GM21423 (cell line): ENCODE measurements at regions not wholly inside any gene's neighbourhood (a gene's known extent, or its start where the extent isn't known, plus 50 kb on each side); places are given as distances from the start of the nearest gene placed in this dataset.
"Not testable (repeated sequence)": the region's sequence is repeated elsewhere in the genome, so short reads cannot be mapped to it uniquely, and the experiment has no call there.

ENCODE experiments used
- ATAC-seq: cut with Tn5 transposase; IDR thresholded peaks from one replicate; pipeline ENCODE4 v1.9.1; 2021; ENCODE audit warnings: mild to moderate bottlenecking, moderate library complexity; ENCODE audit not compliant: unreplicated experiment

DNA sequence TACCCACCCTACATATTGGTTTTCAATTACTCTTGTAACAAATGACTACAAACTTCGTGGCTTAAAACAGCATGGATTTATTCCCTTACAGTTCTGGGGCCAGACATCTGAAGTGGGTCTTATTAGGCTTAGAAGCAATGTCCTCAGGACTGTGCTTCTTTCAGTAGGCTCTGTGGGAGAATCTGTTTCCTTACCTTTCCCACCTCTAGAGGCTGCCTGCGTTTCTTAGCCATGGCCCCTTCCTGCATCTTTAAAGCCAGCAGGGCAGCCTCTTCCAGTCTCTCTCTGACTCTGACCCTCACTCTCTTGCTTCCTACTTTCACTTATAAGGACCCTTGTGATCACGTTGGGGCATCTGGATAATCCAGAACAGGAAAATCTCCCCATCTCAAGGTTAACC is 252.5 kb upstream of the PGRMC2 start:
- ATAC-seq: no peak

DNA sequence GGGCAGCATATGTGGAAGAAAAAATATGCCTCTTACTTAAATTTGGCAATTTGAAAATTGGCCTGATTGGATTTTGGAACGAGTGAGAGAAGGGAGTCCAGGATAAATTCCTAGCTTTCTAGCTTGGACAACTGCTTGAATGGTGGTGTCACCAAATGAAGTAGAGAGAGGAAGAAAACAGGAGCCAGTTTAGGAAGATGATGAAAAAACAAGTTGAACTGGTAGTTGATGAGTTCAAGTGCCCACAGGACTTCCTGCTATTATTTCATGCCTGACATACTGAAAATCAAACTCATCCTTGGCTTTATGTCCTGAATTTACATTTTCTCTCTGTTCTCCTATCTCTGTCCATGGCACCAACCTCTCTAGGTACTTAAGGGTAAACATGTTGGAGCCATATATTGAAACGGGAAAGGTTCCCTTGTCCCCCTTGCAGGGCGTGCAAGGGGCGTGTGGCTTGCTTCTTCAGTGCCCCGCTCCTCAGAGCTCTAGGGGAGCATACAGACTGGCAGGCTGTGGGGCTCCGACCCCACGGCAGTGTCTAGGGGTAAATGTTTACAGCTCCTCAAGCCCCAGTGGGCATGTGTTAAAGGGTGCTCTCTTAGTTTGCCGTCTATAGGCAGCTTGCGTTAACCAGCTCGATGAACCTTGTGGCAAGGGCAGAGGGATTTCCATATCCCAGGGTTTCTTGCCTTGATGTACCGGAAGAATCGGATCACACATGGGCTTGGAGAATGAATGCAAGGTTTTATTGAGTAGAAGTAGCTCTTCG is 250.7 kb upstream of the PGRMC2 start:
- ATAC-seq: no peak

DNA sequence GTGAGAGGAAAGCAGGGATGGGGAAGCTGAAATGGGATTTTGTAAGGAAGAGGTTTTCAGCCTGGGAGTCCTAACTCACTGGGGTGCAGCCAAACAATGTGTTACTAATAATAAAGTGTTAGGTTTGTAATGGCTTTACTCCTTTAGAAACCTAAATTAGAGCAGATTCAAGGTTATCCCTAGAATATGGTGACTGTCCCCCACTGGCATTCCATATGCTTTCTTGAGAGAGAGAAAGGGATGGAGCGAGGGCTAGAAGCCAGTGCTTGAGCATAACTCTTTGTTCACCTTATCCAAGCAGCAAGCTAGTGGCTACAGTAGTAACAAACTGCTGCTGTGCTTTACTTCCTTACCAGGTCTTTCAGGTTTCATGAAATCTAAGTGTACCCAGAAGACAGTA is 249.1 kb upstream of the PGRMC2 start:
- ATAC-seq: no peak

DNA sequence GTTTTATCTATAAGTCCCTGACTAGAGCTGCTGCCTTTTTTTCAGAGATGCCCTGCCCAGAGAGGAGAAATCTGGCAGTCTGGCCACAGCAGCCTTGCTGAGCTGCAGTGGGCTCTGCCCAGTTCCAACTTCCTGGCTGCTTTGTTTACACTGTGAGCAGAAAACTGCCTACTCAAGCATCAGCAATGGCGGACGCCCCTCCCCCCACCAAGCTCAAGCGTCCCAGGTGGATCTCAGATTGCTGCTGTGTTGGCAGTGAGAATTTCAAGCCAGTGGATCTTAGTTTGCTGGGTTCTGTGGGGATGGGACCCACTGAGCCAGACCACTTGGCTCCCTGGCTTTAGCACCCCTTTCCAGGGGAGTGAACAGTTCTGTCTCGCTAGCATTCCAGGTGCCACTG is 247.9 kb upstream of the PGRMC2 start:
- not testable (repeated sequence) for ATAC-seq

DNA sequence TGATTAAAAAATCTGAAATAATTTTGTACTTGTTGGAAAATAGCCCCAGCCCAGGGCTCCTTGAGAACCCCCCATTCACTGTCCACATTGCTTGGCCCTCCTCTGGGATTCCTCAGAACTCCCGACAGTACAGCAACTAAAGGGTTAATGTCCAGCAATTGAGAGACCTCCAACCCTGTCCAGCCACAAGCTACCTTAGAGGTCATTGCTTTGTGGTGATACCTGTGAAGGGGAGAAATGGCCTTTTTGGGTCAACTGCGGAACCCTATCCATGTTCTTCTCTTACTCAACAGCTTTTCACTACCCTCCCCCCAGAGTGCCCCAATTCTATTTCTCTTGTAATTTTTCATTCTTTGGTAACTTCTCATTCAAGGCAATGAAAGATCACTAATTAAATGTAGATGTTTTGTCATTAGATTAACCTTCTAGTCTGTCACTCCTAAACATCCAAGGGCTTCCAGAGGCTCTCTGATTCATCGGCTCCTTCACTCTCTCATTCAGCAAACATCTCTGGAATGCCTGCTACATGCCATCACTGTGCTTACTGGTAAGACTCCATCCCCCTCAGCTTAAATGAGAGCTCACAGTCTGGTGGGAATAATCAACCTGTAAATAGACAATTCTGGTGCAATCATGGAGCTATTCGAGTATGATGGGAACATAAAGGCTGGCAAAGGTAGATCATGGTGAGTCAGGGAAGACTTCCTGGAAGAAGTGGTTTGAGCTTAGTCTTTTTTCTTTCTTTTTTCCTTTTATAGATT is 241.4 kb upstream of the PGRMC2 start:
- ATAC-seq: no peak

DNA sequence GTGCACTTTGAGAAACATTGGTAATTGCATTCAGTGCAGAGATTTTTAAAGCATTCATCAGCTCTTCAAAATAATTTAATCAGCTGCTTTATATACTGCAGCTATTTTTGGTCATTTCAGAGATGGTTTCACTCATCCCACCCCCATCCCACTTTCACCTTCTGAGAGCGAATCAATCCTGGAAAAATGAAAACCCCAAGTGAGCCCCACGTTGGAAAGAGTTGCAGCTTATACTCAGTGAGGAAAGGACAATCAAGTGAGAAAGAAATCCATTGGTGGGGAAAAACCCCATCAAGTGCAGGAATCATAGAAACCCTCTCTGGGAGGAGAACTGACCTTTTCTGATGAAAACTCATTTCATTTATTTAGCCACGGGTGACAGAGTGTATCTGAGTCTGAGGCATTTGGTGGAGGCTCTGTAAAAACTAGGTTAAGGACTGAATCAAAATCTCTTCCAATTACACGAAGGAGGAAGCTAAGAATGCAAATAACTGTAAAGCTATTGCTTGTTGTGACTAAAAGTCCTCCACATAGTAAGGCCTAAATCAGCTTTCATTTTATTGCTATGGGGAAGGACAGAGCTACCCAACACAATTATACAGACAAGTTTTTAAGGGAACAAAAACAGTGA is 240.4 kb upstream of the PGRMC2 start:
- no peak for ATAC-seq

DNA sequence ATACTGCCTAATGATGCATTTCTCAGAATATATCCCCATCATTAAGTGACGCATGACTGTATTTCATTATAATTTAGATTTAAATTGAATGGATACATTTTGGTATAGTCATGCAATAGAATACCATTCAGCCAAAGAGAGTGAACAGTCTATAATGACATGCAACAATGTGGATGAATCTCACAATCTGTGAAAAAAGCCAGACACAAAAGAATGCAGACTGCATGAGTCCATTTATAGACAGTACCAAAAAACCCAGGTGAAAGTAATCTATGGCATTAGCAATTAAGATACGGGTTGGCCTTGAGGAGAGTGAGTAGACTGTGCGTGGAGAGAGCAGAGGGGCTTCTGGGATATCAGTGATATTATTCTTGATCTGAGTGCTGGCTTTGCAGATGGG is 239.7 kb upstream of the PGRMC2 start:
- ATAC-seq: no peak

DNA sequence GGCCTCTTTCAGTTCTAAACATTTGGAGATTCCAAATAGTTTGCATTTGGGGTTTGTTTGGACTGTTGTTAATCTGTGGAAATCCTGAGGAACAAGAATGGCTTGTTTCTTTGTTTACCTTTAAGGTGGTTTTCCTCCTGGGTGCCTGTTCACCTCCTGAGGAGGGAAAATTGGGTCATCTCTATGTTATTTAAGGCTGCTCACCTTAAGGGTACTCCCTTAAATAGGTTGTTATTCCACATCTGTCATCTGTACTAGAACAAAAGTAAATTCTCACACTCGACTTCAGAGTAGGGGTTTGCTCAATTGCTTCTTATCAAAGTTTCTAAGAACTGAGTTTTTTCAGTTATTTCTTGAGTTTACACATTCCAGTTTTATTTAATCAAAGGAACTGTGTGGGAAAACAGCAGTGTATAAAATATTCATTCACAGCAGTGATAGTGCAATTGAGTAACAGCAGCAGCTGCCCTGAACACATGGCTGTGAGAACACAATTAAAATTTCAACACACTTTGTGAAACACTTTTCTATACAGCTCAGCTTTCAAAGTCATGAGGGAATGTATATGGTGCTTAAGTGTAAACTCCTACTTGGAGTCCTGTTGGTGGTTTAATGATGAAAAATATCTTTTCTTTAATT is 238.5 kb upstream of the PGRMC2 start:
- no peak for ATAC-seq

DNA sequence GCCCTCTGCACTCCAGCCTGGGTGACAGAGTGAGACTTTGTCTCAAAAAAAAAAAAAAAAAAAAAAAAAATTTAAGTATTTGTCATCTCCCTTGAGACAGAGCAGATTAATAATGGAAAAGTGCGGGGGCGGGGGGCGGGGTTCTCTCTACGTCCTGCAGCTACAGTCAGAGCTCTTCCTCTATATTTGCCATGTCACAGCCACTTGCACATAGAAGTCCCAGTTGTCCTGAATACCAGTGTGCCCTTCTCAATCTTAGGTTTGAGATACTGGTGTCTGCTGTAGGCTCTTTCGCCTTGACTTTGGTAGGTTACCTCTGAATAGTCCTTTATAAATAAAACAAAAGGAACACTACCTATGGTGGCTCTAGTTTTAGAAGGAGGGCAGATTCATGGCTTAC is 237.8 kb upstream of the PGRMC2 start:
- no peak for ATAC-seq

DNA sequence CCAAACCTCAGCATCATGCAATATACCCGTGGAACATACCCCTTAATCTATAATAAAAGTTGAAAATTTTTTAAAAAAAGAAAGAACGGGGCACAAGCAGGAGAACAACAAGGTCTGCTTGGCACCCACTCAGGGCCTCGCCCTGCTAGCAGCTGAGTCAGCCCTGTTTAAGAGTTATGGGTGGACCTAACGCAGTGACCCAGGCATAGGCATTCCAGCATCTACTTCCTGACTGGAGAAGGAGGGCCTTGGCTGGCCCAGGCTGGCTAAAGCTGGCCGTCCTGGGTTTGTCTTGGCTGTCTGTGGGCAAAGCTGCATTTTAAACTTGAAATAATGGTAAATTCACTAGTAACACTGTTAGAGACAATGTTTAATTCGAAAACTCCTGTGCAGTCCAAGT is 236.7 kb upstream of the PGRMC2 start:
- ATAC-seq: no peak

DNA sequence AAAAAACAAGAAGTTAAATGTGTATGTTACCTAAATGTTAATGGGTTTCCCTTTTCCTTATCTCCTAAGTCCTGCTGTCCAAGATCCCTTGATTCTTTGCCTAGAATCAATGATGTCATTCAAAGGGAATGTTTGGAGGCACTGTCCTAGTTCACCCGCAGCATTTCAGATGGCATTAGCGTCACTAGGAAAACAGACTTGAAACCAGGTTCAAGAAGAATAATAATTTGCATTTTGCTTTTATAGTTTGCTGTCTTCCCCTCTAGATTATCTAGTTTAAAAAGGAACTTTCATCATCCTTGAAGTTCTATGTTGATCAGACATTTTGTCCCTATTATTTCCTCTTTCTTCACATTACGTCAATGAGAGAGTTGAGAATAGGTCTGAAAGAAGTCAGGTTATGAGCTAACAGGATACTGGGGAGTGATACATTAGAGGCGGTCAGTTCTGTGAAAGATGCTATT is 234.1 kb upstream of the PGRMC2 start:
- ATAC-seq: no peak

DNA sequence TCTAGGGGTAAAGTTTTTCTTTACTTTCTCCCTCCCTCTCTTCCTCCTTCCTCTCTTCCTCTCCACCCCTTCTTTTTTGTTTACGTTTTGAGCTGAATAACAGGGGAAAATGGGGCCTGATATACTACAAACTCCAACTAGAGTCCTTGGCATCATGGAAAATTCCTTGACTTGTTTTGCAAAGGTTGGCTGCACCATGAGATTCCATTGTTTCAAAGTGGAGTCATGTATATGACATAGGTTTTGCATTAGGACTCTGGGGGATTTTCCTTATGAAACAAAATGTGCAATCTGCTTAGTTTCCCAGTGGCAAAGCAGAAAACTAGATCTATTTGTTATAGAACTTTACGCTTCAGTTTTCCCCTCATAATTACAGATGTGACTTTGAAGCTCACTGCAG is 233.5 kb upstream of the PGRMC2 start:
- ATAC-seq: no peak

DNA sequence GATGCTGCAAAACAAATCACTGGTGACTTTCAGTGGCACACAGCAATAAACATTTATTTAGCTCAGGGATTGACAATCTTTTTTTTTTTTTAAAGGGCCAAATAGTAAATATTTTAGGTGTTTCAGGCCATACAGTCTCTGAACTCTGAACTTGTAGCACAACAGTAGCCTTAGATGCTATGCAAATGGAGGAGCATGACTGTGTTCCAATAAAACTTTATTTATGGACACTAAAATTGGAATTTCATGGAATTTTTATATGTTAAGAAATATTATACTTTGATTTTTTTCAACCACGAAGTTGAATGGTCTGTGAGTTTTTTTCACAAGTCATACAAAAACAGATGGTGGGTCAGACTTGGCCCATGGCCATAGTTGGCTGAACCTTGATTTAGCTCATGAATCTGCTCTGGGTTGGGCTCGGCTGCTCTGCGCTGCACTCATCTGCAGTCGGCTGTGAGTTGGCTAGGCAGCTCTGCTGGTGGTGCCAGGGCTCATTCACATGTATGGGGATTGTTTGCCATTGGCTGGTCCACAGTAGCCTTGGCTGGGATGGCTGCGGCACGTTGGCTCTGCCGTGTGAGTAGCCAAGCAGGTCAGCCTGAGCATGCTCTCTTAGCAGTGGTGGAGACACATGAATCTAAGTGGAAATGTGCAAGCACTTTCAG is 231.7 kb upstream of the PGRMC2 start:
- no peak for ATAC-seq

DNA sequence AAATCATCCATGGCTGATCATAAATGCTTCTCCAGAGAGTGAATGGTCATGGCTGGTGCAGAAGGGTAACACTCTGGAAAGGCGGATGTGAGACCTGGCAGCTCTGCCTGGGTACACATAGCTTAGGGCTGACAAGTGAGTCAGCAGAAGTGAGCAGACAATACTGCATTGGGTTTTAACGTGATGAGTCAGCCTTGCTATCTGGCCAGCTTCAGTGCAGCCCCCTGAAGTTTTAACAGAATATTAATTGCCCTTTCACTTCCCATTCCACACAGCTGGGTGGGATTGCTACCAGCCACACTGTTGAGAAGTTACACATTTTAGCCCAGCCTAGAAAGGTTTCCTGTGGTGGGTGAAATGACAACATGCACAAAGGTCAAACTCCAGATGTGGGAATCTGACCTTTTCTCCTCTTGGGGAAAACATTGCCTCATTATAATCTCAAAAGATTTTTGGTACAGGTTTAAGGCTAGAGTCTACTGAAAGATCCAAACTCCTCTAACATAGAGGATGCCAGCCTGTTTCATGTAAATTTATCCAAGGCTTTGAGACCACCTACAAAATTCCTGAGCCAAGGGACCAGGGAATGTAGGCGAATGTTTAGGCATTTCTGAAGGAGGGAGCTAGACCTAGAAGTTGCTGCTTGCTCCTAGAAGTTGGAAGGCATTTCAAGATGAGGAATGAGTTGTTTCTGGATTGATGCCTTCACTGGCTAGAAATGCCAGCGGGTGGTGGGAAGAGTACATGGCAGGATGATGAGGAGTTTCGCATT is 230.3 kb upstream of the PGRMC2 start:
- ATAC-seq: peak; percentile 95

DNA sequence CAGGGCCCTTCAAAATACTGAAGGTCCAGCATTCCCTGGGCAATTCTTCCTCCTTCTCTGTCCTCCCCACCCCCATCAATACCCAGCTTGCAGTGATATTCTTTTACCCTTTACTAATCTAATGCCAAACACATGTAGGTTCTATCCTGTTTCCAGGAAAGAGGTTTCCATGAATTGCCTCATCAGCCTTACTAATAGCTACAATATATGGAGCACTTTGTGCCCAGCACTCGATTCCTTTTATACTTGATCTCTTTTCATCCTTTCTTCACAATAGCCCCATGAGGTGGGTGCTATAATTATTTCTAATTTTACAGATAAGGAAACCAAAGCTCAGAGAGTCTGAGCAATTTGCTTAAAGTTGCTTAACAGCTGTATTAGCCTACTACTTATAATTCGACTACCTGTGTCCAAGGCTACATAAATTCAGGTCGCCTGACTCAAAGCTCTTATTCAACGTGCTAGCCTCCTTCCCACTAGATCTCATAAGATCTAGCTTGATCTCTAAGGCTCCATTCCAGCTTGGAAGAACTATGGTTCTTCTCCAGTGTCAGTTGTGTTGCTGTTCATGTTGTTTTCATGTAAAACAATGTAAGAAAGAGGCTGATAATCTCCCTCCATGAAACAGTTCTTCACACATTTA is 229.6 kb upstream of the PGRMC2 start:
- ATAC-seq: no peak

DNA sequence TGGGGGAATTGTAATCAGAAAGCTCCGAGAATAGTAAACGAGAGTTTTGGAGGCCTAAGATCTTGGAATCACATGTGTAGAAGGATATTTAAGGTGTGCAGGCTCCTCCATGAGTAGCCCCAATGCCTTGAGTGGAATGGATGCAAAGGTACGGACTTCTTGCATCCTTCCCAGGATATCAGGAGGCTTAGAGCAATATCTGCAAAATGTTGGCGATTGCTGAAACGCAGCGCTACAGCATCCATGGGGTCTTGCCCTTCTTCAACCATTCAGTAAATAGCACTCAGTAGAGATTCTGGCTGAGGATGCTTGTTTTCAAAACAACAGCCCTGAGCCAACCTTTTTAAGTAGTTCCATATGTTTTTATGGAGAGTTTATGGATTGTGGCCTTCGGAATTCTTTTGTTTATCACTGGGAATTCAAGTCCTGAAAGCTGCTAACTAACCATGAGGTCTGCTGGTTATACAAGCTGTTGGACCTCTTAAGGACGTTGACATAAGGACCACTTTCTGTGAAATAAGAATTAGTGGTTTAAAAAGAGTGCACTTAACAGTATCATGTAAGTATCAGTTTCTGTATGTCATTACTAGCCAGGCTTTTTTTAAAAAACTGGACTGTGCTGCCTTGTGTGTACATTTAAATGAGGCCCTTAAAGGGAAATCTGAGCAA is 228.8 kb upstream of the PGRMC2 start:
- peak; percentile 46 for ATAC-seq

DNA sequence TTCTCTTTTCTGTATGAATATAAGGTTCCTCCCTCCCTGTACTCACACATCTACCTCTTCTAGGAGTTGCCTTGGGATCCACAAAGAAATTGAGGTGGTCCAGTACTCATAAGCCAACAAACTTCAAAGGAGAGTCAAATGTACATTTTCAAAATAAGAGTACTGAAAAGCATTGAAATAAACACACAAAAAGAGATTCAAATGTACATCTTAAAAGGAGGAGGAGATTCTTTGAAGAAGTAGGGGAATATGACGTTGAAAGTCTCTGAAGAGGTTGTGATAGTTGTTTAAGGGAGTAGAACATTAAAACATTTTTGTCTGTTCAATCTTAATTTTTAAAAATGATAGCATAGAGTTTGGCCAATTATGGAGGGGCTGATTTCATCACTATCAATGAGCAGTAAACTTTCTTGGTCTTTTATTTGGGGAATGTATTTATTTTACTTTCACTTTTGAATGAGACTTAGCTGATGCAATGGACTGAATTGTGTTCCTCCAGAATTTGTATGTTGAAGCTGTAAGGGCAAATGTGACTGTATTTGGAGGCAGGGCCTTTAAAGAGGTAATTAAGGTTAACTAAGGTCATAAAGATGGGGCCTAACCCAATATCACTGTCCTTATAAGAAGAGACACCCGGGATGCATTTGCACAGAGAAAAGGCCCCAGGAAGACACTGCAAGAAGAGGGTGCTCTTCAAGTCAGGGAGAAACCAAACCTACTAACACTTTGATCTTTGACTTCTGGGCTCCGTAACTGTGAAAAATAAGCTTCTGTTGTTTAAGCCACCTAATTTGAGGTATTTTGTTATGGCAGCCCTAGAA is 226.3 kb upstream of the PGRMC2 start:
- no peak for ATAC-seq

DNA sequence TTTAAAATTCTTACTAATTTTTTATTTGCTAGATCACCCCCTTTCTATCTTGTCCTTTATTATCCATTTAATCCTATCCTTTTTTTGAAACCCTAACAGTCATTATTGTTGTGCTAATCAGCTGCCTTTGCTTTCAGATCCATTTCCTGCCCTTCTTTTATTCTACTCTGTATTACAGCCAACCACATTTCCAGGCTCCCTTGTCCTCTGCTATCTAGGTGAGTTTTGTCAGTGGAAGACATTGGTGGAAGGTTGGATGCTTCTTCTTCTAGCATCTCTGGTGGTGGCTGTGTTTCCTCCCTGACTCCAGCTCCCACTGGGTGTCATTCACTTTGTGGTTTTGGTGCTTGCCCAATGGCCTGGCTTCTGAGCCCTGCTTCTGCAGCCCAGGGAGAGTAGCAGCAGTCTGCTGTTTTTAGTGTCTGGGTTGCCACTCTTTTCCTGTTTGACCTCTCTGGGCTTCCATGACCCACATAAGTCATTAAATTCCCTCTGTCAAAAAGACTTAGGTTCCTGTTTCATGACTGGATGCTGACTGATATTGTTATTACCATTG is 225.2 kb upstream of the PGRMC2 start:
- ATAC-seq: no peak
